ENCODE measurements at regions not wholly inside any gene's neighbourhood (a gene's known extent, or its start where the extent isn't known, plus 50 kb on each side); places are given as distances from the start of the nearest gene placed in this dataset.

- no peak overlapping the region for H3K4me3 Mint-ChIP-seq
- Histone ChIP-seq H3K36me3 (ENCODE audit: insufficient read depth) (no peaks in the 10 kb centered on the region), H3K27me3 (ENCODE audit: insufficient read depth) (no peaks in the 10 kb centered on the region), H3F3A (replicated peaks; ENCODE audit: low read depth) (no peaks in the 10 kb centered on the region), H3K9me2 (ENCODE audit: insufficient read depth) (0 out of 2 replicates have a peak, but pooled peaks cover 3% of the 10 kb centered on the region), H3K27ac (ENCODE audit: low read depth) (no peak overlapping the region), H3K4me1 (ENCODE audit: insufficient read depth) (peaks cover 5% of the 10 kb centered on the region; the same call in 1 of the 2 replicates), H2AFZ (peak overlapping the region; percentile 23; the same call in 1 of the 2 replicates), H3K79me2 (replicated peaks; ENCODE audit: insufficient read depth) (no peaks in the 10 kb centered on the region), H3K4me3 (no peak overlapping the region), H3K4me2 (no peak overlapping the region), H4K20me1 (replicated peaks; ENCODE audit: insufficient read depth) (no peaks in the 10 kb centered on the region)
- no peak for DNase-seq (ENCODE audit: low spot score)
- no peak overlapping the region for H3K27ac Mint-ChIP-seq
- H3K36me3 Mint-ChIP-seq (ENCODE audit: low read depth): no peaks in the 10 kb centered on the region
- peaks cover 3% of the 10 kb centered on the region for H3K27me3 Mint-ChIP-seq (ENCODE audit: insufficient read depth, low read depth, poor library complexity)
- peaks cover 22% of the 10 kb centered on the region for H3K4me1 Mint-ChIP-seq
- ATAC-seq: no peak
- no peak for TF ChIP-seq ZNF462 (CRISPR knock-in tag; IDR thresholded peaks at IDR 0.05)
- no peak for TF ChIP-seq ZNF114 (CRISPR knock-in tag; IDR thresholded peaks at IDR 0.05)
- TF ChIP-seq STAT1 (IDR thresholded peaks at IDR 0.05; ENCODE audit: unreplicated experiment): no peak
- no peak for TF ChIP-seq EZH2 (IDR thresholded peaks at IDR 0.05; ENCODE audit: low read depth, unreplicated experiment)
- no peak for TF ChIP-seq EZH2phosphoT487 (IDR thresholded peaks at IDR 0.05; ENCODE audit: unreplicated experiment)
- TF ChIP-seq POLR2AphosphoS5 (IDR thresholded peaks at IDR 0.05; ENCODE audit: low read depth): no peak
- no peak for TF ChIP-seq ETS1 (IDR thresholded peaks at IDR 0.05)
- no peak for TF ChIP-seq JUNB (IDR thresholded peaks at IDR 0.05; ENCODE audit: unreplicated experiment)
- TF ChIP-seq REST (IDR thresholded peaks at IDR 0.05; ENCODE audit: unreplicated experiment): no peak
- no peak for TF ChIP-seq NANOG (IDR thresholded peaks at IDR 0.05; ENCODE audit: borderline replicate concordance)
- no peak for TF ChIP-seq CTCF (conservative IDR thresholded peaks at IDR 0.05; ENCODE audit: low read depth in 2 of 2)
- H3K9me3 Mint-ChIP-seq: no peaks in the 10 kb centered on the region
Observed at GRCh38 chr3:194079702-194080172, 56.2 kb upstream of the HES1 start.
